Duodenal mucosa (tissue), 2 donors: ENCODE measurements at regions not wholly inside any gene's neighbourhood (a gene's known extent, or its start where the extent isn't known, plus 50 kb on each side); places are given as distances from the start of the nearest gene placed in this dataset.
A peak's percentile ranks its signal among the peaks of the same experiment; 100 is the strongest.

Source experiments
- H3K27ac ChIP-seq: one replicate; pipeline ENCODE4 v1.7.0; 2013; ENCODE audit warnings: low read depth, low read length
- H3K27me3 ChIP-seq, 2 donors: one replicate each; pipeline ENCODE4 v1.7.0; 2013; ENCODE audit warnings: low read length in 2 of 2, control low read depth in 1 of 2; ENCODE audit not compliant: insufficient read depth in 2 of 2, control insufficient read depth in 1 of 2
- H3K36me3 ChIP-seq, 2 donors: one replicate each; pipeline ENCODE4 v1.7.0; 2013; ENCODE audit warnings: low read length in 2 of 2, control low read depth in 1 of 2; ENCODE audit not compliant: insufficient read depth in 2 of 2, control insufficient read depth in 1 of 2
- H3K4me1 ChIP-seq, 2 donors: one replicate each; pipeline ENCODE4 v1.7.0; 2013; ENCODE audit warnings: low read length in 2 of 2, control low read depth in 1 of 2; ENCODE audit not compliant: insufficient read depth in 2 of 2, control insufficient read depth in 1 of 2
- H3K4me3 ChIP-seq, 2 donors: one replicate each; pipeline ENCODE4 v1.7.0; 2013; ENCODE audit warnings: low read length in 2 of 2, low read depth in 1 of 2
- H3K9ac ChIP-seq, 2 donors: one replicate each; pipeline ENCODE4 v1.7.0; 2013; ENCODE audit warnings: low read length in 2 of 2, low read depth in 1 of 2
- H3K9me3 ChIP-seq, 2 donors: one replicate each; pipeline ENCODE4 v1.7.0; 2013; ENCODE audit warnings: low read length in 2 of 2, control low read depth in 1 of 2; ENCODE audit not compliant: control insufficient read depth in 1 of 2

- Histone ChIP-seq H3K27me3 (no peaks in the 10 kb centered on the region), H3K4me1 (no peaks in the 10 kb centered on the region), H3K9ac (no peak overlapping the region), H3K36me3 (no peaks in the 10 kb centered on the region), H3K27ac (no peak overlapping the region), H3K9me3 (no peaks in the 10 kb centered on the region), H3K4me3 (no peak overlapping the region)
These were observed 490.9 kb upstream of the ADAMTS9 start for GRCh38 chr3:65178703-65179102.

- H3K27ac ChIP-seq: no peak overlapping the region
- no peaks in the 10 kb centered on the region for H3K4me1 ChIP-seq
- H3K4me3 ChIP-seq: no peak overlapping the region
- no peaks in the 10 kb centered on the region for H3K36me3 ChIP-seq
- H3K9me3 ChIP-seq: no peaks in the 10 kb centered on the region
- H3K27me3 ChIP-seq: no peaks in the 10 kb centered on the region
- no peak overlapping the region for H3K9ac ChIP-seq
These were observed 490.2 kb upstream of the ADAMTS9 start for GRCh38 chr3:65177960-65178376.

- H3K9ac ChIP-seq: no peak overlapping the region
- no peaks in the 10 kb centered on the region for H3K36me3 ChIP-seq
- H3K4me1 ChIP-seq: no peaks in the 10 kb centered on the region
- no peaks in the 10 kb centered on the region for H3K9me3 ChIP-seq
- no peak overlapping the region for H3K27ac ChIP-seq
- H3K4me3 ChIP-seq: no peak overlapping the region
- no peaks in the 10 kb centered on the region for H3K27me3 ChIP-seq
These were observed 486.9 kb upstream of the ADAMTS9 start for GRCh38 chr3:65174713-65175112.

GRCh38 chr3:65173841-65174240, 486.0 kb upstream of the ADAMTS9 start:
- Histone ChIP-seq H3K27ac (no peak overlapping the region), H3K9me3 (no peaks in the 10 kb centered on the region), H3K4me1 (no peaks in the 10 kb centered on the region), H3K36me3 (no peaks in the 10 kb centered on the region), H3K4me3 (no peak overlapping the region), H3K27me3 (no peaks in the 10 kb centered on the region), H3K9ac (no peak overlapping the region)

GRCh38 chr3:65172209-65172608, 484.4 kb upstream of the ADAMTS9 start:
- Histone ChIP-seq H3K9ac (no peak overlapping the region), H3K4me3 (no peak overlapping the region), H3K4me1 (no peaks in the 10 kb centered on the region), H3K27me3 (no peaks in the 10 kb centered on the region), H3K36me3 (no peaks in the 10 kb centered on the region), H3K27ac (no peak overlapping the region), H3K9me3 (no peaks in the 10 kb centered on the region)

- Histone ChIP-seq H3K27me3 (no peaks in the 10 kb centered on the region), H3K4me1 (no peaks in the 10 kb centered on the region), H3K27ac (peak overlapping the region; percentile 5), H3K4me3 (no peak overlapping the region), H3K9ac (no peak overlapping the region), H3K9me3 (no peaks in the 10 kb centered on the region), H3K36me3 (no peaks in the 10 kb centered on the region)
These were observed 482.7 kb upstream of the ADAMTS9 start for GRCh38 chr3:65170390-65171042.

- H3K4me1 ChIP-seq: no peaks in the 10 kb centered on the region
- no peak overlapping the region for H3K27ac ChIP-seq
- H3K4me3 ChIP-seq: no peak overlapping the region
- no peak overlapping the region for H3K9ac ChIP-seq
- no peaks in the 10 kb centered on the region for H3K27me3 ChIP-seq
- no peaks in the 10 kb centered on the region for H3K36me3 ChIP-seq
- no peaks in the 10 kb centered on the region for H3K9me3 ChIP-seq
These were observed 482.2 kb upstream of the ADAMTS9 start for GRCh38 chr3:65169961-65170360.

- Histone ChIP-seq H3K9ac (no peak overlapping the region), H3K36me3 (no peaks in the 10 kb centered on the region), H3K4me3 (no peak overlapping the region), H3K9me3 (no peaks in the 10 kb centered on the region), H3K4me1 (no peaks in the 10 kb centered on the region), H3K27ac (no peak overlapping the region), H3K27me3 (no peaks in the 10 kb centered on the region)
These were observed 480.7 kb upstream of the ADAMTS9 start for GRCh38 chr3:65168547-65168946.

- Histone ChIP-seq H3K4me1 (no peaks in the 10 kb centered on the region), H3K27ac (no peak overlapping the region), H3K9ac (no peak overlapping the region), H3K4me3 (no peak overlapping the region), H3K27me3 (no peaks in the 10 kb centered on the region), H3K9me3 (no peaks in the 10 kb centered on the region), H3K36me3 (no peaks in the 10 kb centered on the region)
These were observed 478.7 kb upstream of the ADAMTS9 start for GRCh38 chr3:65166531-65166930.

GRCh38 chr3:65158023-65158422, 470.2 kb upstream of the ADAMTS9 start:
- H3K27me3 ChIP-seq: no peaks in the 10 kb centered on the region
- no peak overlapping the region for H3K4me3 ChIP-seq
- no peak overlapping the region for H3K27ac ChIP-seq
- no peaks in the 10 kb centered on the region for H3K36me3 ChIP-seq
- H3K9ac ChIP-seq: no peak overlapping the region
- H3K9me3 ChIP-seq: no peaks in the 10 kb centered on the region
- no peaks in the 10 kb centered on the region for H3K4me1 ChIP-seq
